Fibroblast of mammary gland (primary cell): ENCODE measurements at regions not wholly inside any gene's neighbourhood (a gene's known extent, or its start where the extent isn't known, plus 50 kb on each side); places are given as distances from the start of the nearest gene placed in this dataset.

ENCODE experiments used
- DNase-seq: peaks from one replicate; pipeline ENCODE4 v3.0.0-alpha.2; 2010; ENCODE audit warnings: low read depth
- H3K4me3 ChIP-seq: 2 replicates; pipeline ENCODE4 v1.5.1; 2011; ENCODE audit warnings: low read depth, mild to moderate bottlenecking, low read length, moderate library complexity; ENCODE audit not compliant: control insufficient read depth
- CTCF ChIP-seq: conservative IDR thresholded peaks from 2 replicates; pipeline ENCODE4 v1.5.1; 2011; ENCODE audit warnings: low read depth, low read length, inconsistent platforms; ENCODE audit not compliant: control insufficient read depth, insufficient read depth

GRCh38 chr16:85353839-85354685, 241.8 kb upstream of the CIBAR2 start:
- H3K4me3 ChIP-seq = no peak overlapping the region
- no peak for DNase-seq
- TF ChIP-seq CTCF = no peak

GRCh38 chr16:85354686-85355514, 242.6 kb upstream of the CIBAR2 start:
- DNase-seq = peak; percentile 74
- TF ChIP-seq CTCF = no peak
- no peak overlapping the region for H3K4me3 ChIP-seq

GRCh38 chr16:85355515-85355837, 243.2 kb upstream of the CIBAR2 start:
- DNase-seq = no peak

GRCh38 chr16:85356157-85356556, 243.9 kb upstream of the CIBAR2 start:
- no peak overlapping the region for H3K4me3 ChIP-seq
- TF ChIP-seq CTCF = no peak
- no peak for DNase-seq

More at GRCh38 chr16:85355515-85355837, 243.2 kb upstream of the CIBAR2 start:
- no peak for TF ChIP-seq CTCF
- H3K4me3 ChIP-seq = no peak overlapping the region

- no peak for TF ChIP-seq CTCF
- no peak for DNase-seq
- H3K4me3 ChIP-seq = no peak overlapping the region
Observed at GRCh38 chr16:85357323-85357722, 245.1 kb upstream of the CIBAR2 start.

- TF ChIP-seq CTCF = no peak
- no peak for DNase-seq
- no peak overlapping the region for H3K4me3 ChIP-seq
Observed at GRCh38 chr16:85357924-85358505, 245.7 kb upstream of the CIBAR2 start.
